ENCODE measurements at regions not wholly inside any gene's neighbourhood (a gene's known extent, or its start where the extent isn't known, plus 50 kb on each side); places are given as distances from the start of the nearest gene placed in this dataset.
"Not testable (repeated sequence)": the region's sequence is repeated elsewhere in the genome, so short reads cannot be mapped to it uniquely, and the experiment has no call there.

DNA sequence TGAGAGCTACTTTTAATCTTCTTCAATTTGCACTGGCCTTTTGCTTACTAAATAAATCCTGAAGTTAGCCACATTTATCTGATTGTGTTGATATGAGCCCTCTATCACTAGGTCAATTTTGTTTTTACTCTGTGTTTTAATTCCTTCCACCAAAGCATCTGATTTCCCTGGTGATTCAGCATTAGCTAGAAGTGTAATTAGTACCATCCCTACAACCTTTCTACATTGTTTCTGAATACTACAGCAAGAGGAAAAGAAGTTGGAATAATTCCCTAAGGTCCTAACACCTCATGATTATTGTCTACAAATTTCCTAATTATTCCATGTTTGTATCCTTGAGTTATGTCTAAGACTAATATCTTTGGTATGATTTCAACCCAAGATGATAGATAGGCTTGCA, 1093.6 kb downstream of the SUCLG1 start:
- TF ChIP-seq ZFX (IDR thresholded peaks at IDR 0.05; ENCODE audit: borderline replicate concordance): no peak
- TF ChIP-seq, protein P1, sequence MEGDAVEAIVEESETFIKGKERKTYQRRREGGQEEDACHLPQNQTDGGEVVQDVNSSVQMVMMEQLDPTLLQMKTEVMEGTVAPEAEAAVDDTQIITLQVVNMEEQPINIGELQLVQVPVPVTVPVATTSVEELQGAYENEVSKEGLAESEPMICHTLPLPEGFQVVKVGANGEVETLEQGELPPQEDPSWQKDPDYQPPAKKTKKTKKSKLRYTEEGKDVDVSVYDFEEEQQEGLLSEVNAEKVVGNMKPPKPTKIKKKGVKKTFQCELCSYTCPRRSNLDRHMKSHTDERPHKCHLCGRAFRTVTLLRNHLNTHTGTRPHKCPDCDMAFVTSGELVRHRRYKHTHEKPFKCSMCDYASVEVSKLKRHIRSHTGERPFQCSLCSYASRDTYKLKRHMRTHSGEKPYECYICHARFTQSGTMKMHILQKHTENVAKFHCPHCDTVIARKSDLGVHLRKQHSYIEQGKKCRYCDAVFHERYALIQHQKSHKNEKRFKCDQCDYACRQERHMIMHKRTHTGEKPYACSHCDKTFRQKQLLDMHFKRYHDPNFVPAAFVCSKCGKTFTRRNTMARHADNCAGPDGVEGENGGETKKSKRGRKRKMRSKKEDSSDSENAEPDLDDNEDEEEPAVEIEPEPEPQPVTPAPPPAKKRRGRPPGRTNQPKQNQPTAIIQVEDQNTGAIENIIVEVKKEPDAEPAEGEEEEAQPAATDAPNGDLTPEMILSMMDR (IDR thresholded peaks at IDR 0.05): no peak
- no peak overlapping the region for H3K27ac ChIP-seq

DNA sequence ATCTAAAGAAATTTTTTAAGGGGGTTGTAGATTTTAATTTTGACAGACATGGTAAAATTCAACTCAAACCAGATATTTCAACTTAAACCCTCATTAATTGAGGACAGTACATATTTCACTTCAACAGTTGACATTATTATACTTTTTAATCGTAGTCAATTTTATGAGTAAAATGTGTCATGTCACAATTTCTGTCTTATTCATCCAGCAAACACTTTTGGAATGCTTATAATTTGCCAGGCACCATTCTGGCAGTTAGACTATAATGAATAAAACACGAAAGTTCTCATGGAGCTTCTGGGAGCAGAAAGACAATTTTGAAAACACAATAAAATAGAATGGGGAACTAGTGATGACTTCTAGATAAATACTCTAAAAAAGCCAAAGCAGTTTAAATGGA, 1094.8 kb downstream of the SUCLG1 start:
- H3K27ac ChIP-seq: no peak overlapping the region
- no peak for TF ChIP-seq ZFX (IDR thresholded peaks at IDR 0.05; ENCODE audit: borderline replicate concordance)
- TF ChIP-seq, protein P1 (IDR thresholded peaks at IDR 0.05): no peak

DNA sequence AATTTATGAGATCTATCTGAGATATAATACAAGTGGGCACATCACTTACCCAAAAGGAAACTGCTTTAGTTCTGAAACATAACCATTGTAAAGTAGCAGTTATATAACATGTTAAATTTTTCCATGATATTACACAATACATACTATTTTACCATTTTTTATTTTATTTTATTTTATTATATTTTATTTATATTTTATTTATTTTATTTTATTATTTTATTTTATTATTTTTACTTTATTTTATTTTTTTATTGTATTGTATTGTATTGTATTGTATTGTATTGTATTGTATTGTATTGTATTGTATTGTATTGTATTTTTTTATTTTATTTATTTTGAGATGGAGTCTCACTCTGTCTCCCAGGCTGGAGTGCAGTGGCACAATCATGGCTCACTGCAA, 1095.9 kb downstream of the SUCLG1 start:
- not testable (repeated sequence) for H3K27ac ChIP-seq

DNA sequence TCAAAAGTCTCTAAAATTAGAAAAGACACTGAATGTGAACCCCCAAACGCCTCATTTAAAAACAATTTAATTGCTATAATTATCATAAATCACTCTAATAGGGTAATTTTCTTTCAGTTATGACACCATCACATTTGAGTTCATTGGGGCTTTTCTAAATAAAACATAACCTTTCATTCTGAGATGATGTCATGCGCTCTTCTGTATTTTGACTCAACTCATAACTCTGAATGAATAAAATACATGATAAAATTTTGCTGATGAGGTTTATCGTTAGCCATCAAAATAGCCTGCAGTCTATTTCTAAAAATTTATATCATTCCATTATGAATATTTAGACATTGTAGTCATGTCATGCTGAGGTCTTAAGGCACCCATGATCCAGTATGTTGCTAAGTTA, 1099.7 kb downstream of the SUCLG1 start:
- TF ChIP-seq, protein P1 (IDR thresholded peaks at IDR 0.05): no peak
- no peak for TF ChIP-seq ZFX (IDR thresholded peaks at IDR 0.05; ENCODE audit: borderline replicate concordance)
- H3K27ac ChIP-seq: no peak overlapping the region

DNA sequence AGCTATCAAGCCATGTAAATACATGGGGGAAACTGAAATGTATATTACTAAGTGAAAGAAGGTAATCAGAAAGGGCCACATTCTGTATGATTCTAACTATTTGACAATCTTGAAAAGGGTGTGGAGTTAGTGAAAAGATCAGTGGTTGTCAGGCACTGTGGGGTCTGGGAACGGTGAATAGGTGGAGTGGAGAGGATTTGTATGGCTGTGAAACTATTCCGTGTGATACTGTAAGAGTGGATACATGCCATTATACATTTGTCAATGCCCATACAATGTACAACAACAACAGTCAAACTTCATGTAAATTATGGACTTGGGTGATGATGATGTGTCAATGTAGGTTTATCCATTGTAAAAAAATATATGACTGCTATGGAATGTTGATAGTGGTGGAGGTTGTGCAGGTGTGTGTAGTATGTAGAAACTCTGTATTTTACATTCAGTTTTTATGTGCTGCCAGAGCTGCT, 1116.2 kb downstream of the SUCLG1 start:
- TF ChIP-seq, protein P1 (IDR thresholded peaks at IDR 0.05): no peak
- TF ChIP-seq ZFX (IDR thresholded peaks at IDR 0.05; ENCODE audit: borderline replicate concordance): no peak
- H3K27ac ChIP-seq: no peak overlapping the region

DNA sequence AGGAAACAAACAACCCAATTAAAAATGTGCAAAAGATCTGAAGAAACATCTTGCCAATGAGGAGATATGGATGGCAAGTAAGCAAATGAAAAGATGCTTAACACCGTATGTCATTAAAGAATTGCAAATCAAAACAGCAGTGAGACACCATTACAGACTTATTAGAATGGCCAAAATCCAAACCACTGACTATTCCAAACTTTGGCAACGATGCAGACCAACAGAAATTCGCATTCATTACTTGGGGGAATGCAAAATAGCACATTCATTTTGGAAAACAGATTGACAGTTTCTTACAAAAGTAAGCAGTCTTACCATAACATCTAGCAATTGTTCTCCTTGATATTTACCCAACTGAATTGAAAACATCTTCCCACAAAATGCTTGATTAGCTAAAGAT, 1118.7 kb downstream of the SUCLG1 start:
- TF ChIP-seq, protein P1 (IDR thresholded peaks at IDR 0.05): no peak
- TF ChIP-seq ZFX (IDR thresholded peaks at IDR 0.05; ENCODE audit: borderline replicate concordance): no peak
- no peak overlapping the region for H3K27ac ChIP-seq

DNA sequence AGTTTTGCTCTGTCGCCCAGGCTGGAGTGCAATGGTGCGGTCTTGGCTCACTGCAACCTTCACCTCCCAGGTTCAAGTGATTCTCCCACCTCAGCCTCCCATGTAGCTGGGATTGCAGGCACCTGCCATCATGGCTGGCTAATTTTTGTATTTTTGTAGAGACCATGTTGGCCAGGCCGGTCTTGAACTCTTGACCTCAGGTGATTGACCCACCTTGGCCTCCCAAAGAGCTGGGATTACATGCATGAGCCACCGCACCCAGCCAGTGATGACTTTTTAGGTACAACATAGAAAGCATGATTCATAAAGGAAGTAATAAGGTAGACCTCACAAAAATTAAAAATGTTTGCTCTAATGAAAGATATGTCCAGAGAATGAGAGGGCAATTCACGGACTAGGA, 1119.1 kb downstream of the SUCLG1 start:
- not testable (repeated sequence) for H3K27ac ChIP-seq

DNA sequence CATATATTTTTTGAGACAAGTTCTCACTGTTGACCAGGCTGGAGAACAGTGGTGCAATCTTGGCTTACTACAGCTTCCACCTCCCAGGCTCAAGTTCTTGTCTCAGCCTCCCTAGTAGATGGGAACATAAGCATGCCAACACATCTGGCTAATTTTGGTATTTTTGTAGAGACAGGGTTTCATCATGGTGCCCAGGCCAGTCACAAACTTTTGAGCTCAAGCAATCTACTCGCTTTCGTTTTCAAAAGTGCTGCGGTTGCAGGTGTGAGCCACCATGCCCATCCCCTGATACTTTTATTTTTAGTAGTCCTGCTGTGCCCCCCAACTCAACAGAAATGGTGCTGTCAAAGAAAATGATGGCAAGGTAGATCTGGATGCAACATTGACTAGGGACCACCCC, 1127.3 kb downstream of the SUCLG1 start:
- H3K27ac ChIP-seq: no peak overlapping the region
- TF ChIP-seq ZFX (IDR thresholded peaks at IDR 0.05; ENCODE audit: borderline replicate concordance): no peak
- TF ChIP-seq, protein P1 (IDR thresholded peaks at IDR 0.05): no peak

Data from 22Rv1 (cell line).